Anterior cingulate cortex (tissue), 58 donors: ENCODE measurements at regions not wholly inside any gene's neighbourhood (a gene's known extent, or its start where the extent isn't known, plus 50 kb on each side); places are given as distances from the start of the nearest gene placed in this dataset.

ENCODE experiments used
- DNase-seq, 58 donors: peaks; one replicate each; lab custom pipeline; 2025; lab: John Stamatoyannopoulos, UW

DNA sequence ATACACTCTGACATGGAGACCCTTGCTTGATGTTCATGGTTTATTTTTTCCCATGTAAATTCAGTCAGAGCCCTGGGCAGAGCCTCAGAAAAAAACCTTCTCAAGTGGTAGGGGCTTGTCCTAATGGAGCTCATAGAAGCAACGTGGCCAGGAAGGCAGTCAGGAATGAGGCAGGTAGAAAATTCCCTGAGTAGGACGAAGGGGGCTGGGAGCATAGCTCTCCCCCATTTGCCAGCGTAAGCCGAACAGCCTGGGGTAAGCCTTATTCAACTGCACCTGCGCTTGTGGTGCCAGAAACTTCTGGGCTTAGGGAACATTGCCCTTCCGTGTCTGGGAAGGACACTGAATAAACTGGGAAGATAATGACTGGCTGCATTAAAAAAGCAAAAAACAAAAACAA lies 238.5 kb upstream of the ROPN1 start:
- DNase-seq, result no peak

DNA sequence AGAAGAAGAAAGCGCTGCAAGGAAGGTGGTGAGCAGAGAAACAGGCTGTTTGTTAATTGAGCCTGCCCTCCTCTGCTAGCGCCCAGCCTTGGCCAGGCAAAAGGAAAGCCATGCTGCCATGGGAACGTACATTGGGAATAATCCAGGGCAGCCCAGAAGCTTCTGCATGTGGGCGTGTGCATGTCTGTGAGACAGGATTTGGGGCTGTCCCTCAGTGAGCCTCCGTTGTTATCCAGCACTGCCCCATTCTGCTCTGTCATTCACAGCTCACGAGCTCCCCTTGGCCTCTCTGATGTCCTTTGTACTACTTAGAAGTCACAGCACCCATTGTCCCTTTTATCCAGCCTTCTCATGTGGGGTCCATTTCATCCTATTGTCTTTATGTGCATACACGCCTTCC lies 239.1 kb upstream of the ROPN1 start:
- peak in 24 of 58 donors; percentile 4 to 50 (median 20) for DNase-seq

DNA sequence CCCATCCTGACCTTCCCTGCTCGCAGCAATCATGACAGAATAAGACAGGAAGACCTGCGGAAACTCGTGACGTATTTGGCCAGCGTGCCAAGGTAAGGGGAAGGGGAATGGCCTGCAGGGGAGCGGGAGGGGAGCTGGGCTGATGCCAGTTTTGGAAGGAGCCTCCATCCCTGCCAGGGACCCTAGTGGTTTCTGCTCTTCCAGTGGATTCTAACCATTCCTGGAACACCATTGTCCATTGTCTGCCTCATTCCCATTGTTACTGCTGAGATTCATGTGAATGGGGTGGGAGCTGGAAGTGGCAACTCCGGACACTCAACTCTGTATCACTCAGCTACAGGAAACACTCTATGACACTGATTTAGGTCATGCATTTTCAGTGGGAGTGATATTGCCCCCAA lies 242.9 kb upstream of the ROPN1 start:
- no peak for DNase-seq

DNA sequence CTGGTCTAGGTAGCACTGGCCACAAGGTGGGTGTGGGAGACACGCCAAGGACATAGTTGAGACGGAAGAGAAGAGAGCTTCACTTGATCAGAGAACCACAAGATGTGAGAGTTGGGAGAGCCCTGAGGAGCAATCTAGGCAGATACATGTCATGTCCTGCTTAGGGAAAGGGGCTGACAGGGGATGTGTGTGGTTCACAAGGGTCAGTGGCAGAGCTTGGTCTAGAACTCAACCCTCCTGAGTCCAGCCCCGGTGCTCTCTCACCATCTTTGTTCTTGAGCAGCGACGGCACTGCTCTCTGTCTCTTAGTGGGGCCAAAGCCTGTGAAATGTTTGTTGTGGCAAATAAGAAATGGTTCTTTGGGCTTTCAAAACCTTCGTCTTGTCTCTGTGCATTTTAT lies 243.5 kb upstream of the ROPN1 start:
- no peak for DNase-seq

DNA sequence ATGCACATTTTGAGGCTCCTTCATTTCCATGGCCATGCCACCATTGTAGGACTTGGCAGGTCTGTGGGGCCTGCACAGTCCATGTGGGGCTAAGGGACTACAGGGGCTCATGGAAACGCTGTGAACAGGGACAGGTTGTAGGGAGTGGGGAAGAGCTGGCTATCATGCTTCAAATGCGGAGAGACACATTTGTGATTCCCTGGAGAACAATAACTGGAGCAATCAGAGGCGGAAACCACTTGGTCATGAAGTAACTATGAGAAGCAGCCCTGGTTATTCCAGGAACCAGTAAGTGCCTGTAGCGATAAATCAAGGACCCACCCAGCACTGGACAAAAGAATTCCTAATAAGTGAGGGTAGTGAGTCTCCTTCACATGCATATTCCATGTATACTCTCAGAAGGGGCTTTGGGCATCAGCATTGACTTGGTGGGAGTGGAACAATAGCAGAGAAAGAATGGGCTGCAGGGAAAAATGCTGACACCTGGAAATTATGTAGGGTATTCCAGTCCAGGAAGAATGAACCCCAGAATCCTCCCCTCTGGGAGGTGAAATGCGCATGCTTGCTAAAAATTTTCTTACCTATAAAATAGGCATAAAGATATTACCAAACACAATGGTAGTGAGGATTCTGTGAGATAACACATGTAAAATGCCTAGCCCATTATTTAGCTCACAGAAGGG lies 251.4 kb upstream of the ROPN1 start:
- DNase-seq, result no peak

DNA sequence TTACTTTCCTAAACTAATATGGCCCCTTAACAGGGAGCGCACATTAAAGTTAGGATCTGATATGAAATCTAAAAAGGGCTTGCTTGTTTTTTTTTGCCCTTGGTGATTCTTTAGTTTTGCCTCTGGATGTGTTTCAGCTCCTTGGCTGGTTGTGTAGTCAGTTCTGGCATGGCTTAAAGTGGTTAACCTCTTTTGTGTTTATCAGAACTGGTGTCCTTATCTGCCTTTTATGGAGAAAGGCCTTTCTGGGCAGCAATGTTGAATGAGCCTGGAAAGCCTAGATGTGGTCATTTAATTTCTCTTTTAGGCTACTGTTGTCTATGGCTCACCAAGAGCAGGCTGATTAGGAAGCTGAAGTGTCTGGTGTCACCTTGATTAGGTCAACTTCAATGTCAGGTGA lies 254.5 kb upstream of the ROPN1 start:
- DNase-seq, result no peak

DNA sequence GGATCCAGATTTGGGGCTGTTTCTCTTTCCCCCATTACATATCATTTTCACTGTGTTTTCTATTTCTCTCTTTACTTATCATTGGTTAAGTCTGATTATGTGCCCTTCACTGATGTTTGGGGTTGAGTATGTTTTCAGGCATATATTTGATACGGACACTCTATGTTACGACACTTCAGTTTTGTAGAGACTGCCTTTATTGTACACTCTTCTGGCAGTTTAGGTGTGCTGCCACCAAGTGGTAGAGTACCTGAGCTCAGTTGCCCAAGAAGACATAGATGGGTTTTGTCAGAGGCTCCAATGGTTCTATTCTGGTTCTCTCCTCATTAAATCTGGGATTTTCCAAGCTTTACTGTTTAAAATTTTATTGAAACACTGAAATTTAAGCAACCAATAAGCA lies 255.0 kb upstream of the ROPN1 start:
- DNase-seq, result no peak

DNA sequence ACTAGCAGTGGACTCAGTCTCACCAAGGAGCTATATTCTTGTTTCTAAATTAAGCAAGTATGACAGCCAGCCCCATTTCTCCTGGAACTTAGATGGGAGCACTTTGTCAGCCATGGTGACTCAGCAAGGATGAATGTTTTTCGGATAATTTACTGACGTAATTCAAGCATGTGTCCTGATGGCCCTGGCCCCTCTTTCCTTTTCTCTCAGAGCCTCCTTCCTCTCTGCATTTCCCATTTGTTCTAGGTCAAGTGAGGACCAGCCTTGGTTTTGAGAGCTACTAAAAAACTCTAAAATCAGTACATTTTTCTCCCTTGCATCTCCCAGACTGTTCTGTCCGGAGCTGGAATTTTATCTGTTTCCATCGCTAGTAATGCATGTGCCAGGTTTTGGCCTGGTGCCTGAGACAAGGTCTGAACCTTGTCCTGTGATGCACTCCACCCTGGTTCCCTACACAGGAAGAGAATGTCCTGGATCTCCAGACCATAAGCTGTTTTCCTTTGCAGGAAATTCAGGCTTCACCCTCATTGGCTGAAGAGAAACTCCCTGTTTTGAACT lies 256.6 kb upstream of the ROPN1 start:
- DNase-seq, result peak in 2 of 58 donors; percentile 14 to 42

DNA sequence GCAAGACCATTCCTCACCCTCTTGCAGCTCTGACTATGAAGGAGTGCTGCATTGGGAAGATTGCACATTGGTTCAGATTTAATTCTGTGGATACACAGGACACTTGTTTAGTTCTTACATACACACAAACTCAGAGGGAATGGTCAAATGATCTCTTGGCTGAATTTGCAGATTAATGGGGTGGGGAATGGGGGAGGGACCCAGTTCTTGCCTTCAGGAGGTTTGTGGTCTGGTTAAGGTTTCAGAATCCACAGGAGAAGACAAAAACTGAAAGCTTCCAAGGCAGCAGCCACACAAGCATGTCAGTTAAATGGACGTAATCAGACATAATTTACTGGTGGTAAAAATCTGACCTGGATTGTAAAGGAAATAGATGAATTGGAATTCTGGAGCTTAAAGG lies 257.1 kb upstream of the ROPN1 start:
- DNase-seq, result no peak

DNA sequence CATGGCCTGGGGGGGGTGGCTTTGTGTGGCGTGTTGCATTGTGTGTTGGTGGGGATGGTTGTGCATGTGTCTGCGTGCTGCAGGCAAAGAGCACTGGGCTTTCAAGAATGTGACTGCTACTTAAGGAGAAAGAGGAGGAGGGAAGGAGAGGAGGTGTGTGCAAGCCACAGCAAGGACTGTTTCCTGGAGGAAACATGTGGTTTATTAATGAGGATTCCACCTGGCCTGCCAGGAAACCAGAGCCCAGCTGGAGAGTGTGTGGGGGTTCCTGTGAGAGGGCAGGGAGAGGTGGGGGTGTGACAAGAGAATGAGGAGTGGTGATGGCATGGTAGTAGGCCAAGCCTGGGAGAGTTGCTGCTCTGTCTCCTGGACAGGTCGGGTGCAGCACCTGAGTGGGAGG lies 258.1 kb upstream of the ROPN1 start:
- DNase-seq, result no peak

DNA sequence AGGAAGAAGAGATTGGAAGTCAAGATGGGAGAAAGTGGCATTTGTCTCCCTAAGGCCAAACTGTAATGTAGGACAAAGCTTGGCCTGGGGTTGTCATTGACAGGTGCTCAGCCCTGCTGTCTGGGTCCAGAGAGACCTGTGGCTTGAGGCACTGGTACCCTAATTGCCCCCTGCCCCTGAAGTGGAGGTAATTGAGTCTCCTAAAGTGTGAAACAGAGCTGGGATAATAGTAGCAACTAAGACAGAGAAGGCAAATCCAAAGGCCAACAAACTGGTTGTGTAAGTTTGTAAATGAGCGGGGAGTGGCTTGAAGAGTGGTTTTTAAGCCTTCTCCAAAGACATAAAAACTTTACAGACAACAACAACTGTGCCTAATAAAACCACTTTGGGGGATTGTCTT lies 264.2 kb upstream of the ROPN1 start:
- DNase-seq, result no peak

DNA sequence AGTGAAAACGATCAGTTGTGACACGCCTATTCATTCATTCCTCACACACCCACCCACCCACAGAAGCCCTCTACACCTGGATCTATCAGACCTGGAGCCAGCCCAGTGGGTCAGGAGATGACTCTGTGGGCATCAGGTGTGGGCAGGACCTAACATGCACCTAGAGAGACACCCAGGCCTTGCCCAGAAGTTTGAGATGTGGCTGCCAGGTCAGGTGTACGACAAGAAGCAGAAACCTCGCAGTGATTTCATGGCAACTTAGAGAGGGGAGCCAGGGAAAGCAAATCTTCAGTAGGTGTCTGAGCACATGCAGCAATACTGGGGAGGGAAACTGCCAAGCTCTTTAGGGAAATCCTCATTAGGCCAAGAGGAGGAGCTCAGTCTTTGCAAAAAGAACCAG lies 264.7 kb upstream of the ROPN1 start:
- no peak for DNase-seq

DNA sequence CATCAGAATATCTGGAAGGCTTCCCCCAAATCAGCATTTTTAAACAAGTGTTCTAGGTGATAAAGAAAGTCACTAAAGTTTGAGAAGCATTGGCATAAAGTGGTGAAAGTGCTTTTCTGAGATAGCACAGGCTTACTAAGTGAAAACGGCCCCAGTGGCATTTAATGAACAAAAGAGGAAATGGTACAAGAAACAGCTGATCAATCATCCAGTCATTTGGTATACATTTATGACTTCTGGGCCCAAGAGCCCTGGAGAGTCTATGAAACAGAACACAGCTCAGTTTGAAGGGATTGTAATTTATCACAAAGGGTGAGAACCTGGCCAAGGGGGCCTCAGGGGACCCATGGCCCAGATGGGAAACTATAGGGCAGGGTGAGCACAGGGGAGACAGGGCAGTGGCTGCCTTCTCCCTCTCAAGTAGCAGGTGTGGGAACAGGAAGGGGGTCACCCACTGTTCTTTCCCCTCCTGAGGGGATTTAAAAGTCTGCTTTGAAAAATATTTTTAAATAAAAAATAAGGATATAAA lies 265.5 kb upstream of the ROPN1 start:
- DNase-seq, result no peak

DNA sequence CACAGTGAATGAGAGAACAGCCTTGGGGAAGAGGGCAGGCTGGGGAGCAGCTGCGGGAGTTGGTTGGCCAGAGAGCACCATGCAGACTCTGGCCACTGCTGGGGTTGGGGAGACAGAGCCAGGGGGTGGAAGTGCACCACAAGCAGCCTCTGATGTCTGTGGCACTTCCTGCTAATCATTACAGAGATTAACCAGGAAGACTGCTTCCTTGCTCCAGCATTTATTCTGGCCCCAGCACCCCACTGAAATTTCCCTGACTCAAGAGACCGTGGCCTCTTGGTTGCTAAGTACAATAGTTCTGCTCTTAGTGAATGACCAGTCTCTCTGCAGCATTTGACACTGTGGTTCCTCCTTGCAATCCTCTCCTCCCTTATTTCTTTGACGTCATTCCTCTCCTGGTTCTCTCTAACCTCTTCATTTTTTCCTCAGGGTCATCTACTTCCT lies 266.2 kb upstream of the ROPN1 start:
- DNase-seq, result no peak

DNA sequence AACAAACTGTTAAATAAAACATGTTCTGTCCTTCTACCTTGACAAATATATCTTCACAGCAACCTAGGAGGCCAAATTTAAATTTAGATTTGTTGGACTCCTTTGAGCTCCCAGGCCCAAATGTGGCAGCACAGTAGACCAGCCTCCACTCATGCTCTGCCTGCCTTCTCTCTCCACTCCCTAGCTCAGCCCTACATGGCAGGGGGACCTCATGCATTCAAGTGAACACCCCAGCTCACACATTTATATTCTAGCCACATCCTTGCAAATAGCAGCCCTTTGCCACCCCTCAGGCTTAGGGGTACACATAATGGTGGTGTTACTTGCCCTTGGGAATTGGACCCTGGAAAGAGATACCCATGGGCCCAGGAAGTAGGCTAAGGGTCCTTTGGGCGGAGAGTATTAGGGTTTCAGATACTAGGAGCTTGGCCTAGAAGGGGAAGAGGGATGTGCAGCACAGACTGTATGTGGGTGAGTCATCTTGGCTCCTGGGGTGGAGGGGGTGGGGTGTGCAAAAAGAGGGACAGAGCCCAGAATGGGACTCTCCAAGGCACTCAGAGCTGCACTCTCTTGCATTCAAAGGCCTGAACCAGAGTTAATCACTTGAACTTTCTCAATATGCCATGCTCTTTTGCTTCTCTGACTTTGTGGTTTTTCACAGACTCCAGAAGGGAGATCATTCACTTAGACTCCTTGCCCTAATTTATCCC lies 268.4 kb upstream of the ROPN1 start:
- DNase-seq, result peak in 9 of 58 donors; percentile 12 to 54 (median 32)

DNA sequence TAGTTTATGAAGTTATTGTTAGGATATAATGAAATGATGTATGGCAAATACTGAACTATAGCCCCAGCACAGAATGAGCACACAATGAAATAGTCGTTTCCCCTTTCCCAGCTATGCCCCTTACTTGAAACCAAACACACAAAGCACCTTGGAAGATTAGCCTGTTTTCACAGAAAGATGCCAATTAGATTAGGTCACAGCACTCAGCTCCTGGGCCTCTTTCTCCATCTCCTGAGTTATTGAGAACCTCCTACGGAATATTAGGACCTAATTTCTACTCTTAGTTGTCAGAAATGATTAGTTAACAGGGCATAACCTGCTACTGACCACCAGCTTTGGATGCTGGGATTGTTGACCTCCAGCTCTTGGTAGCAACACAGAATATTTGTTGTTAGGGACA lies 269.4 kb upstream of the ROPN1 start:
- DNase-seq, result no peak

DNA sequence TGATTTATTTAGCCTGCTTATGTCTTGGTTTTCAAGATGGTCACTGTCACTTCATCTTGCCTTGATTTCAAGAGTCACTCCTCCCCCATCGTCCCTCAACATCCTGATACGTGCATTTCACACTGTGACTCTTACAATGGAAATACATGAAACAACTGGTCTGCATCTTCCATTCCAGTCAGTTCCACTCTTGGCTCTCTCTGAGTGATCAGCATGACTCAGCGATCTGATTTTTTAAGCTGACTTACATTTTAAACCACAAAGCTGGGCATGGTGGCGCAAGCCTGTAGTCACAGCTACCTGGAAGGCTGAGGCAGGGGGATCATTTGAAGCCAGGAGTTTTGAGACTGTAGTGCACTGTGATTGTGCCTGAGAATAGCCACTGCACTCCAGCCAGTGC lies 271.2 kb upstream of the ROPN1 start:
- peak in 1 of 58 donors; percentile 5 for DNase-seq

DNA sequence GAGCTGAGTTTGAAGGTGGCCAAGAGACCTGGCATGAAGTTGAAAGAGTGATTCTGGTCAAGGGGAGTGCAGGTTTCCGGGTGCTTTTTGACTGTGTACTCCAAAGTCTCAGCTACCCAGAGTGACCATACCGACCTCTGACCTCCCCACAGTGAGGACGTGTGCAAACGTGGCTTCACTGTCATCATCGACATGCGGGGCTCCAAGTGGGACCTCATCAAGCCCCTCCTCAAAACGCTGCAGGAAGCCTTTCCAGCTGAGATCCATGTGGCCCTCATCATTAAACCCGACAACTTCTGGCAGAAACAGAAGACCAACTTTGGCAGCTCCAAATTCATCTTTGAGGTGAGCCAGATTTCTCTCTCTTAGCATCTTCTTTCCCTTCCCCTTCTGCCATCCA lies 272.4 kb upstream of the ROPN1 start:
- DNase-seq, result no peak

DNA sequence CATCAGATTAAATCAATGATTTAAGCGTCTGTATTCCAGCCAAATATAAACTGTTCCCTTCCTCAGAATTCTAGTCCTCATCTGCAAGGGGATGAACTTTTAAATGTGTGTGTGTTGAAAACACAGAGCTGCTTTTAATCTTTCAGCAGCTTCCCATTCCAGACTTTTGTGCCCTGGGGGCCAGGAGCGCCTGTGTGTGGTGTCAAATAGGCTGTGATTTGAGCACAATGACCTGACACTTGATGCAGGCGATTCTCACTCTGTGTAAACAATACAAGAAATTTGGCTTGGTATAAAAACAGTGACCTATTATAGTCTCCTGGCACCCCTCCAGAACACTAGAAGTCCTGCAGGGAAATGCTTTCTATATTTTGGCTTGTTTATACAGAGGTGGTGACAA lies 274.6 kb upstream of the ROPN1 start:
- no peak for DNase-seq

DNA sequence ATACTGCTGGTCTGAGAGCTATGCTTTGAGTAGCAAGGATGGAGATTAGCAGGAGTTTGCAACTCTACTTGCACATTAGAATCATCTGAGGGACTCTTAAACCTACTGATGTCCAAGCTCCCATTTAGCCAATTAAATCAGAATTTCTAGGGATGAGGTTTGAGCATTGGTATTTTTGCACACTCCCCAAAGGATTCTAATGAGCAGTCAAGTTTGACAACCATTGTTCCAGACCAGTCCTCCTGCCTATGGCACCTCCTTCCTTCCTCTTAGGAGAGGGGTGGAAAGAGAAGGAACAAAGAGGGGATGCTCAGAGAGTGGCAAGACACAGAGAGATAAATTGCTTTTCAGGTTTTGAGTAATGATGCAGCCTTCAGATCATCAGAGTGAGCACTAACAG lies 275.5 kb upstream of the ROPN1 start:
- DNase-seq, result no peak

DNA sequence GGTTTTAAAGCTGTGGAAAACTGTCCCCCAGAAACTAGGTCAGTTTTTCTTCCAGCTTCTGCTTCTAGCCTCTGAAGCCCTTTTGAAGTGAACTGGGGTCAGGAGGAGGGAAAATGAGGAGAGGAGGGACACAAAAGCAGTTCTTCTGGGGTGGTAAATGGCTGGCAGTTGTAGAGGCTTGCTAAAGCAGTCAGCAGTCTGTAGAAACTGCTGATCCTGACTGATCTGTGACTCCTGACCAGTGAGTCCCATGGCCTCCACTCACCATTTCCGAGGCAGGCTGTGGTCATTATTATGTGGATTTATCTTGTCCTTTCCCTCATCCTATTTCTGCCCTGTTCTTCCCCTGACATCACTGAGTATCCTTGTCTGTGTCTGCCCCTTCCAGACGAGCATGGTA lies 276.4 kb upstream of the ROPN1 start:
- no peak for DNase-seq

DNA sequence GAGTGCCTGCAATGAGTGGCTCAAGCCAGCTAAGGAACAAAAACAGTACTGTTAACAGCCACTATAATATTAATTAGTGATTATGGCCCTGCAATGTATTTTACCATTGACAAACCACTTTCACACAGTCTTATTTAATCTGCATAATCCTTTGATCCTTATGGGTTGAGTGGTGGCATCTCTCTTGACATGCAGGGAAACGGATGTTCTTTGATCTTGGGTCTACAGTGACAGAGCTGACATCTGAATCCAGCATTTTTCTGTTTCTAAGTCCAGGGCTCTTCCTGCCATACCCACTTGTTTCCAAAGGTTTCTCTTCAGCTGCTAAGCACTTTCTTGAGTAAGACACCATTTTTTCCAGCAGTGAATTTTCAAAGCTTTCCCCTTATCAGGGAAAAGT lies 277.7 kb upstream of the ROPN1 start:
- DNase-seq, result no peak
